Astrocyte (in vitro differentiated cells and primary cell): ENCODE measurements at regions not wholly inside any gene's neighbourhood (a gene's known extent, or its start where the extent isn't known, plus 50 kb on each side); places are given as distances from the start of the nearest gene placed in this dataset.
"Not testable (repeated sequence)": the region's sequence is repeated elsewhere in the genome, so short reads cannot be mapped to it uniquely, and the experiment has no call there.

Source experiments
- CTCF ChIP-seq: IDR thresholded peaks from 2 replicates; pipeline ENCODE4 v1.5.1; 2011; ENCODE audit warnings: low read depth, mild to moderate bottlenecking, inconsistent platforms, low read length, moderate library complexity; ENCODE audit not compliant: insufficient read depth
- EZH2 ChIP-seq: IDR thresholded peaks from 2 replicates; pipeline ENCODE4 v1.6.1; 2012; ENCODE audit warnings: mild to moderate bottlenecking, low read length, inconsistent platforms; ENCODE audit not compliant: insufficient read depth

DNA sequence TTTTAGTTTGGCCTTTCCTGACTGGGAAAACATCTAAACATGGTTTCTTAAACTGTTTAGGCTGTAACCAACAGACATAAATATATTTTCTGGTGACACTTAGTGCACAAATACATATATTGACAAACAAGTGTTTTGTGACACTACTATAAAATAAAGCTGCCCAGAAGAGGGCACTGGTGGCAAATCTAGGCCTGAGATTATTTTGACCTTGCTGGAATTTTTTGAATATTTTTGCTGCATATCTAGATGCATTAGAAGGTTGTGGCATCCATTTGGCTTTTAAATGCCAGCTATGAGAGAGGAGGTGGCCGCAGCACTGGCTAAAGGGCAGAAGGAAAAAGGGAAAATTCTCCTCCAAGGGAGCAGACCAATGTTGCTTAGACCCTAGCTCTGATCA, 139.6 kb downstream of the KLRB1 start:
- not testable (repeated sequence) for TF ChIP-seq CTCF, EZH2
